Dermis blood vessel endothelial cell (primary cell): ENCODE measurements at regions not wholly inside any gene's neighbourhood (a gene's known extent, or its start where the extent isn't known, plus 50 kb on each side); places are given as distances from the start of the nearest gene placed in this dataset.
"Not testable (repeated sequence)": the region's sequence is repeated elsewhere in the genome, so short reads cannot be mapped to it uniquely, and the experiment has no call there.

Experiments used
- DNase-seq: peaks from one replicate; pipeline ENCODE4 v3.0.0; 2010

DNA sequence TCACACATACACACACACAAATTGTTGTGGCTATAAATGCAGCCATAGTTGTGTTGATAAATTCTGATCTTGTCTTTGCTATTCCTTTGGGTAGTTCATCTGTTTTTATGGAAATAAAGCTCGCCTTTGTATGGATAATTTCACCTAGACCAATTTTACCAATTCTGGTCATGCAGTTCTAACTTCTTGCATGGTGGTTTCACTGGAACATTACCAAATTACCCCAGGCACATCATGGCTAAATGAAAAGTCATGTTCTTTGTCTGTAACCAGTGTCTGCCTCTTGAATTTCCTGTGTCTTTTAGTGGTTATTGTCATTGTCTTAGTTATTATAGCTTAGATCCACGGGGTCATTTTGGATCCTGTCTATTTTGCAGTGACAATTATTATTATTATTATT is 50.3 kb upstream of the TMC1 start:
- no peak for DNase-seq

DNA sequence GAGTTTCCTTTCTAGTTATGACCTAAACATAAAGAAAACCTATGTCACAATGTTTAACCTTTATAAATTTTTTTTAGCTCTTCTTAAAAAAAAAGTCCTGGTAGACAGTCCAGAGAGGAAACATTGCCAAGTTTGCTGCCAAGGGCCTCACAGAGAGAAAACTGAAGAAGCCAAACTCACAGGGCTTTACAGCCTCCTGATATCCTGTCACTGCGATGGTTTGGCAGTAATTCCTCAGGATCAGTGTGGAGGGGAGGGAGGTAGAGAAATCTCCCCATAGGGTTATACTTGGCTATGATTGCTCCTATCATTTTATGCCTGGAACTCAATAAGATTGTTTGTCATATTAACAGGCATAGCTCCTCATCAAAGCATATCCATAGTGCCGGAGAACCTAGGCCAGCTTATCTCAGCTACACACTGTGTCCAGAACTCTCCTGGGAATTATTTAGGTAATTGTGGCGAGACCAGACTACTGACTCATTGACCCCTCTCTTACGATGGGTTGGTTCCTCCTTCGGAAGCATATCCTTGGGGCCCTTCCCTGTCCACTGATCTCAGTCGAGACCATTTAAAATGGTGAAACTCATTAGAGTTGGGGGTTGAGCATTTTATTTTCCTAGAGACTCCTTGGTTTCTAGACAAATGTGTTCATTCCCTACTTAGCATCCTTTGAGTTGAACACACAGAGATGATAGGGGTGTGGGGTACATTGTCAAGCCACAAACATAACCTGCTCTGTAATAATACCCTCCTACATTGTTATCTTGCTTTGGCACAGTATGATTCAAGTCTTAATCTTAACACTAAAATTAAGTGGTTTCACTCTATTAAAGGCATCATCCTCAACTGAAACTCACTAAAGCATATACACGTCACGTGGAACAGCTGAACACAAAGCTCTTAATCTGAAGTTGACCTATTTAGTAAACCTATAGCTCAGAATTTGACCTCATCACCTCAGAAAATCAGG is 53.4 kb upstream of the TMC1 start:
- no peak for DNase-seq

DNA sequence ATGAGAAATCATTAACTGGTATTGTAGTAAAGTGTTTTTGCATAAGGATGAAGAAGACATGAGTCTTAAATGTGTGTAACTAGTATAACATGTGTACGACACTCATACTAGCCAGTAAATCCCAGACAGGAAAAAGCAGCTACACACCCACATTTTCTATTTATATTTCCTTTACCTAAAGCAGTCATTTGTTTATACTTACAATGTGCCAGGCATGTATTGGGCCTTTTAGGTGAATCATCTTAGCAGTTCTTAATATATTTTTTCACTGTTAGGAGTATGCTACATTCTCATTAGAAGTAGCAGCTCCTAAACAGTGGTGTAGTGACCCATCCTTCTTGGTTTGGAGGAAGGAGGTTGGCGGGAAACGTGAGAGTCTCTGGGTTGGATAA is 55.8 kb upstream of the TMC1 start:
- DNase-seq, result peak; percentile 52

DNA sequence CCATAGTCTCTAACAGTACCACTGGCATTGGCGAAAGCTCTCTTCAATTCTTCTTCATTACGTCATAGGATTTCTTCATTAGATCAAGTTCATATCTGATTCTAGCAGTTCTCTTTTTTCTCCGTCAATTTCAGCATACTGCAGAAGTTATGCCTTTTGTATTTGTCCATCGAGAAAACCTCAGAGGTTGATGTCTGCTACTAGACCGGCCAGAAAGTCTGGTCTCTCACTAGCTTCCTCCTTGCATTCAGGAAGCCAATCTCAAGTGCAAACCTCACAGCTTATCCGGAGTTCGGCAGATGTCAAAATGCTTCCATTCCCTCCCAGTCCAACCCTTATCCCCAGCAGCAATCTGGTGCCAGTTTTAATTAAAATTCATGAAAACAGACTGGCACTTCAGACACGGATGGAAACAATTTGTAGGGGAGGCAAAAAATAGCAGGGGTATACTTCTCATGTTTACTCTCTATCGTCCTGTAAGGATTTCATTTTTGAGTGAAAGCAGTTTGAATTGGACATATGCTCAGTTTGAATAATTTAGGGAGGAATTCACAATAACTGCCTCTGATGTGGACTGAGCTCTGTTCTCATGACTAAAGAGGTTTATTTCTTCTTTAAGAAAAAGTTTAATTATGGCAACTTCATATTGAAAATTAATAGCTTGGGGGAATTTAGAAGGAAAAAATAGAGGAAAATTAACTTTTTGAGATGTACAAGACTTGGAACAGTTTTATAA is 56.4 kb upstream of the TMC1 start:
- DNase-seq, result peak; percentile 73

DNA sequence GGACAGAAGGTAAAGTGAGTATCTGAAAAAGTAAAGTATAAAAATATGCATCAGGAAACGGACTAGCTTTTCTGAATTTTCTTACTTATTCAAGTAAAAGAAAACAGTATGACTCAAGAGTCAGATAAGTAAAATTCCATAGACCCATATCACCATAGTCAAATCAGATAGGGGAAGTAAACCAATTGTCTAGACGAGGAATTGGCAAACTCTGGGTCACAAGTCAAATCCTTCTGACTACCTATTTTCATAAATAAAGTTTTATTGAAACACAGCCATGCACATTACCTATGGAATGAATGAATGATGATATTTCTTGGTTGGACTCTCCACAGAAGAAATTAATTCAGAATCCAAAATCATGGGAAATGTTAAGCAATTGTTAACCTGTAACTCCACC is 59.1 kb upstream of the TMC1 start:
- peak; percentile 45 for DNase-seq

DNA sequence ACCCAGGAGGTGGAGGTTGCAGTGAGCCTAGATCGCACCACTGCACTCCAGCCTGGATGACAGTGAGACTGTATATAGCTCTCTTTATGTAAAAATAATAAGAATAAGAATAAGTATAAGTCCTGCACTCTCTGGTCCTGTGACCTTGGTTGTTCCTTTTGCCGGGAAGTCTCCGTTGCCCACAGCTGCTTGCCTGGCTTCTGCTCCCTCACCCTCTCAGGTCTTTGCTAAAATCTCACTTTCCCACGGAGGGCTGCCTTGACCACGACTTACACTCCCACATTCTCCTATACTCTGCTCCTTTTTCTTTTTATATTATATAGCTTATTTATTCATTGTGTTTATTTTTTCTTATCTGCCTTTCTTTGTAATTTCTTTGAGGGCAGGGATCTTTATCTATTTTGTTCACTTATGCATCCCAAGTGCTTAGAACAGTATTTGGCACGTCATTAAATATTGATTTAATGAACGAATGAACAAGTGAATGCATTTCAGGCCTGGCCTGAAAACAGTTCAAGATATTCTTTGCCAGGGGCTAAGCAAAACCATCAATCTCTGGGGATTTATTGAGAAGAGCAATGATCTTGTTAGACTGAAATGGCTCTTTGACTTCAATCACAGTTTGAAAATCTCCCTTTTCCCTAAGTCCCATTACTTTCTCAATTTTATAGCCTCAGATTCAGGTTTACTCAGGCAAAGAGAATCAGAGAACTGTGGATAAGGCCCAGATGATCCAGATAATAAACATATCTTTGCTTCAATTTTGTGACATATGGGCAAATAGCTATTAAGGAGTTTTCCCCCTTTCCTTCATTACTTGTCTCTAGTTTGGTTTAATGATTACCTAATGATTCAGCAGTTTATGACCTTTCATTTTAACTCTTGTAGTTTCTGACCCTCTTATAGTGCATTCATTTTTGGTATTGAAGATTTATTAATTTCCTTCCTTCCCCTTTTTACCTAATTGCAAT is 60.8 kb upstream of the TMC1 start:
- no peak for DNase-seq

DNA sequence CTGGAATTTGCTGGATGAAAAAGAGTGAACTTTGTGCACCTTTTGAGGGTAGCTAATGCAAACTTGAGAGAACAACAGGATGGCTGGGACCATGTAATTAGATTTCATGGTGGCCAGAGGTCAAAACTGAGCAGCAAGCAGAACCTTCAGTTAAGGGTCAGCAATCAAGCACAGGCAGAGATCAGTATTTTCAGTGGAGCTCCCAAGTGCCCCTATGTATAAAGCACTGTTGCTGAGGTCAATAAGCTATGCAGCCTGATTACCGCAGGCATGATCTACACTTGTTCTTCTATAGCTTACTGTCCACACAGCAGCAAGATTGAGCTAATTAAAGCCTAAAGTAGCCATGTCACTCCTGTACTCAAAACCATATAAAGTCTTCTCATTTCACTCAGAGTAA is 62.1 kb upstream of the TMC1 start:
- DNase-seq, result no peak

DNA sequence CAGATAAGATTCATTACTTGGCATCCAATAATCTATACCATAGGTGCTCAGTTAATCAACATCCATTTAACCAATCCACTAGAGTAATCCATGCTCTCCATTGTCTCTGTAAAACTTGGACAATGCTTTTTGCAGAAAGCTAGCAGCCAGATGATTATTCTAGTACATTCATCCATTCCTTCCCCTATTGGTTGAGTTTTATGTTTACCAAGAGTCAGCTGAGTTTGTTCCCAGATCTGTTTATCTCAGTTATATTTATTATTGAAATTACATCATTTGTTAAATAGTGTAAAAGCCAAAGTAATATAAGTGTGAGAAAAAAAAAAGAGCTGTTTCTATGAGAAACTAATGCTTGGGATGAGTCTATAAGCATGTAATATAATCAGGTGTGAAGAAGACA is 63.3 kb upstream of the TMC1 start:
- DNase-seq, result no peak

DNA sequence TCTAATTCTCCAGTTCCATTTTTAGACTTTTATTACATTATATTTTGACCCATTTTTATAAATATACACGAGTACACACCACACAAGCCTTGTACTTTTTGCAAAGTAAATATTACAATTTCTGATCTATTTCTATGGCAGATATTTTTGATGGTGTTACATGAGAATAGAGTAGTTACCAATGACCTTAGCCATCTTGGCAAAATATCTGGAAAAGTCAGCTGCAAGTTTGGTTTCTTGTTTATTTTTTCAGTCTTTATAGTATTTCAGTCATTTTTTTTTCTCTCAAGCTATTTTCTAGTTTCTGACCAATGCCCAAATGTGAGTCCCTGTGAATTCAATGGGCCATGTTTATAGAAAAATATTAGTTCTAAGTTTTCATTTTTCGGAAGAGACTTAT is 64.0 kb upstream of the TMC1 start:
- DNase-seq, result no peak

DNA sequence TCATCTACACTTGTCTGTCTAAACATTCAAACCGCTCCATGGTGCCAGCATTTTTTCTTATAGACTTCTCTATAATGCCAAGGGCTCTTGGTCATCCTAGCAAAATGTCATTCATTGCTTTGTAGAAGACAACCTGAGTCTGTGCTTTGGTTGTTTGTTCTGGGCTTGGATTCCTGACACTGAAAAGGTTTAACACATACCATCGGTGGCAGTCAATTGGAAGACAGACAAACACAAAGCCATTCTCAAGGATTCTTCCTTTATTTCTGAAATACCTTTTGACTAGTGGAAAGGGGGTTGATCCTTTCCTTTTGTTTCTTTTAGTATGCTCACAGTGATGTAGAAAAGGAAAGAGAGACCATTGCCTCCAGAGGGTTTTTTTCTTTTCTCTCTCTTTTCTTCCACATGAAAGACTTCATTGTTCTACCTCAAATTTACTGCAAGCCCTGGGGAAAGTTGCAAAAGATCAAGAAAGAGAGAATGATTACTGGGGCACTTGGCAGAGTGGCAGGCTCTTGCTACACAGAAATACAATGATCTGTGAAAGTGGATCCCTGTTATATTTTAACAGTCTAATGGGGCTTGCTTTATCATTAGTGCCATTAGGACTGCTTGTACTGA is 66.4 kb upstream of the TMC1 start:
- DNase-seq, result no peak

DNA sequence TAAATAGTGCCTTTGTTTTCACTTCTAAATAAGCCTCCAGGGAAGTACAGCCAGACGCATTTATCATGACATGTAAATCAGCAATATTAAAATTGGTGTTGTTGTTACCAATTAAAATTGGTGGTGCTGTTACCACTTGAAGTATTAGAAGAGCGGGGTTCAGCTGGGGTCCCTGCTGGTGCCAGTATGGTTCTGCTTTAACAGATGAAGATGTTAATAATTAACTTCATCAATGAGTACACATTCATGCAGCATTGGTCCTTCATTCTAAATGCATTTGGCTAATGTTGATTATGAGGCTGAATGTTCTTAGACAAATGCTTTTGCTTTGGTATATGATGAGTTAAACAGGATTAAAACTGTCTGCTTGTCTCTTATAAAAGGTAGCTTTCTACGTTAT is 67.6 kb upstream of the TMC1 start:
- no peak for DNase-seq

DNA sequence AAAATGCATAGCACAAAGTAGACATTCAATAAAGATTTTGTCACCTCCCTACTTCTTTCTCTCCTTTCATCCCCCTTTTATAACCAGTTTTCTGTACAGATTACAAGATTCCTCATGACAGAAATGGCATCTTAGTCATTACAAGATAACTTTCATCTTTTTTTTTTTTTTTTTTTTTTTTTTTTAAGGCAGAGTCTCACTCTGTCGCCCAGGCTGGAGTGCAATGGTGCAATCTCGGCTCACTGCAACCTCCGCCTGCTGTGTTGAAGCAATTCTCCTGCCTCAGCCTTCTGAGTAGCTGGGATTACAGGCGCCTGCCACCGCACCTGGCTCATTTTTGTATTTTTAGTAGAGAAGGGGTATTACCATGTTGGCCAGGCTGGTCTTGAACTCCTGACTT is 75.2 kb upstream of the TMC1 start:
- DNase-seq, result not testable (repeated sequence)

DNA sequence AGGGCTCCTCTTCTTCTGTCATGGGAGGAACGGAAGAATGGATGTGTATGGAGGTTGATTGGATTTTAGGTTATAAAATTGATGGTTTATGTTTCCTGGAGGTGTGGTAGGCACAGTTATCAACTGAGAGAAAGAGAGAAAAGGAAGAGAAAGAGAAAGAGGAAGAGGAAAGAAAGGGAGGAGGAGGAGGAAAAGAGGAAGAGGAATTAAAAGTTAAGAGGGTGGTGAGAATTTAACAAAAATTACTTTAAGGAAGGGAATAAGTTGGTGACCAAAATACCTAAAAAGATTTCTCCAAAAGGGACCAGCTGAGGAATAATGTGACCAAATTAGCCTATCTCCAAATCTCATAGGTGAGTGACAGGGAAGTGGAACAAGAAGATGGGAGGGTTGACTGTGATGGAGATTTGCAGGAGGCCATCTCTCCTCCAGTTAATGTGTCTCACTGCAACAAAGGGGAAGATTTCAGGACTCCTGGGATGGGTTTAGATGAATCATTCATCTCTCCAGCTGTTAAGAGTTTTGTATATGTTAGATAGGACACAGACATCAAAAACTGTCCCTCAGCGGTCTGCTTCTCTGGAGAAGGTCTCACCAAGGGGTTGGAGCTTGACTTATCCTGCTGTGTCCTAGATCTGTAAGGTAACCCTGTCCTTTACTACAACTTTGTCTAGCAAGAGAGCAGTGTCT is 76.0 kb upstream of the TMC1 start:
- no peak for DNase-seq

DNA sequence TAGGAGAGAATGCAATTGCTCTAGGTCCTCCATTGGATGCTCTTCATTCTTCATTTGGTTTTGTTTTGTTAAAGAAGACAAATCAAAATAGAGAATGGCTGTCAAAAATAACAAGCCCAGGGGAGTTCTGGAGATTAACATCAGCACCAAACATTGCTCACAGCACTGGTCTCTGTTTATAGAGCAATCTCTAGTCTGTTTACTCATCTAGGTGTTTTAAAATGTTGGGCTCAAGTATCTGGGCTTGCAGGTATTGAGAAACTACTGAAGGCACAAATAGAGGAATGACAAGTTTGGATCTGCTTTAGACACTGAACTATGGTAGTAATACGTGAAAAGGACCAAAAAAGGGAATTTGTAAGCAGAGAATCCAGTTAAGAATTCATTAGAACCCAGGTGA is 77.0 kb upstream of the TMC1 start:
- no peak for DNase-seq

DNA sequence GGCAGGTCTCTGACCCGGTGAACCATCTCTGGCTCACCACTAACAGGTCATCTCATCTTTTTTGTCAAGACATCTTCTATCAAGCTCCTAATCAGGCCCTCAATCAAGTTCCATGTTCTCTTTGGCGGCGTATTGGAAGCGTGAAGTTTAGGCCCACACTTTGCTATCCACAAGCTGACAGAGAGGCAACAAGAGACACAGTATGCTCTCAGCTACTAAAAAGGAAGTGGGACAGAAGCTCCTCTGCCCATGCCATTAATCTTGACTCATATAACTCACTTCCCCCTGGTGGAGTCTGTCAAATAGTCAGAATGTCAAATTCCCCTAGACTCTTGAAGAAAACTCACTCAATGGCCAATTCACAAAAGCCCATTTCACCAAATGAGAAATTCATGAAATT is 77.6 kb upstream of the TMC1 start:
- DNase-seq, result peak; percentile 10

DNA sequence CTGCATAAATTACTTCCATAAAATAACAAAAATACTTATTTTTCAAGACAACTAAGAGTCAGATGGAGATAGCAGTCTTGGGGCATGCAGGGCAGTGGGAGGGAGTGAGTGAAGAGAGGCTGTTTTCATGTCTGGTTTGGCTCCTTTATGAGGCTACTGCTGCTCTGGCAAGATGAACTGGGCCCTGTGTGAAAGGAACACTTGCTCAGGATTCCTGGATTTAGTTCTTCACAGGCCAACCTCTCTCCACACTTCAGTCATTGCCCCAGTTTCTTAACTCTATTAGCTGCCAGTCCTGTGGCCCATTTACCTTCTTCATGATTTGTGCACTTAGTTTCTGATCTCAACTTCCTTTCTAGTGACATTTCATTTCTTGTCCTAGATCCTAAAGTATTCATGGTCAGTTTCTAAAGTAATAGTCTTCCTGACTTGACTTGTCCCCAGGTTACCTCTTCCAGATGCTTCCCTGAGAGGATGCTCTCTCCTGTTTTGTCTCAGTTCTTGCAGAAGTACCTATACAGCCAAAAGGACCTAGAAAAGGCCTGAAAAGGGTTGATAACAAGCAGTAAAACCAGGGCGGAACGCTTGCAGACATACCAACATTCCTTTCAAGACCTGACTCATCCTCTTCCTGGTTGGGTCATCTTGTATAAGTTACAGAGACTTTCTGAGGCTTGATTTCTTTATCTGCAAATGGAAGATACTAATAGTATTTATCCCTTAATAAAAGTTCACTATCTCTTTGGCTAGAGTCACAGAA is 77.0 kb upstream of the ZFAND5 start:
- peak; percentile 73 for DNase-seq

DNA sequence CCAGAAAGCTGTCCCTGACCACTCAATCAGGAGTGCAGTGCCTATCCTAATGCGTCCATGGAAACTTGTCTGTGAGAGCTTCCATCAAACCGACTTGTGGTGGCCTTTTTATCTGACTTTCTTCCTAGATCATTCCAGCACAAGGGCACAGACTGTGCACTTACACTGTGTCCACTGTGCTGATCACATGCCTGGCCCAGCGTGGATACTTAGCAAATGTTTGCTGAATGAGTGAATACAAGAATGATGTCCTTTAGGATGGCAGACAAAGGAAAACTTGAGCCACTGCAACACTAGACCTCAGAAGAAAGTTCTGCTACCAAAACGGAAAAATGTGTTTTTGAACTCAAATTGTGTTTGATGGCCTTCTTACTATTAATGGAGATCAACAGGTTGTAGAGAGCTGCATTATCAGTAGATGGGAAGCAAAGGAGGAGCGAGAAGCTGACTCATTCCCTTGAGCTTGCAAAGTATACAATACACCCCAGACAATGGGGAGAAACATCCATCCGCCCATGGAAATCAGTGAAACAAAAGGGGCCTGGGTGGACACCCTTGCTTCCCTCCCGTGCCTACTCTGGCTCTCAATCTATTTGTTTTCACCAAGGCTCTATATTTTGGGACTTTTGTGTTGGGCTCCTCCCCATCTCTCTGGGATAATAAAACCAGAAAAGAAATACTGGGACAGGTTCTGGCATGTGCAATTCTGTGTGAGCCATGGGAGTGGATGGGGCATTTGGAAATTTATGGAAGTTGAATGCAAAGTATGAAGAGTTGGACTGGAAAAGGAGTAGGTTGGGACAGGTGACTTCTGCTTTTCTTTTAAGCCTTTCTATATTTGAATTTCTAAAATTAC is 76.2 kb upstream of the ZFAND5 start:
- DNase-seq, result peak; percentile 59

DNA sequence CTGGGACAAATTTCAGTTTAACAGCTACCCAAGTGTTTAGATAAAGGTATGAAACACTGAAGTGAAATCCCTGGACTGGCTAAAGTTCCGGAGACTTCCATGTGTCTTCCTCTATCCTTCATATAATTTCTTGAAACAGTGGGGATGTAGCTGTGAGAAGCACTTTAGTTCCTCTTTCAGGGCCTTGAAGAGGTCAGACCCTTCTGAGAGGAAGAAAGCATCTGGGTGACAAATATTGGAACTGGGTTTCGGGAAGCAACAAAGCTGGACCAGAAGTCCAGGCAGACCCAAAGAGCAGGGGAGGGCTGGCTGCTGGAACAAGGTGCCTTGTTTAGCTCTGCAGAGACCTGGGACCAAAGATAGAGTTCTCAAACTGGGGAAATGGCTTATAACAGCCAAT is 75.4 kb upstream of the ZFAND5 start:
- no peak for DNase-seq

DNA sequence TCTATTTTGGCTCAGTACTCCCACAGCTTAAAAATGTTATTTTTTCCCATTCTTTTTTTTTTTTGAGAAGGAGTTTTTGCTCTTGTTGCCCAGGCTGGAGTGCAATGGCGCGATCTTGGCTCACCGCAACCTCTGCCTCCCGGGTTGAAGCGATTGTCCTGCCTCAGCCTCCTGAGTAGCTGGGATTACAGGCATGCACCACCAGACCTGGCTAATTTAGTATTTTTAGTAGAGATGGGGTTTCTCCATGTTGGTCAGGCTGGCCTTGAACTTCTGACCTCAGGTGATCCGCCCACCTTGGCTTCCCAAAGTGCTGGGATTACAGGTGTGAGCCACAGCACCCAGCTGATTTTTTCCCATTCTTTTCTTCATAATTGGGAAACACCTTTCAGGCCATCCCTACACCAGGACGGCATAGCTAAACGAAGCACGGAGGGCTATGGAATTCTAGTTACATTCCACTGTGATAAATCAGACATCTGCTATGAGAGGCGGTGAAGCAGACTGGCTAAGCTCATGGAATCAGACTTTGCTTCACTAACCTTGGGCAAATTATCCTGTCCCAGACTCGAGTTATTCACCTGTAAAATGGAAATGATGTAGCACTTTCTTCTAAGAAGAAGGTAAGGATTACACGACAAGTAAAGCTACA is 68.7 kb upstream of the ZFAND5 start:
- not testable (repeated sequence) for DNase-seq
